Tibial artery (tissue), 4 donors: ENCODE measurements at regions not wholly inside any gene's neighbourhood (a gene's known extent, or its start where the extent isn't known, plus 50 kb on each side); places are given as distances from the start of the nearest gene placed in this dataset.

Experiments used
- DNase-seq, 2 donors: peaks; one replicate each; pipeline ENCODE4 v3.0.0-alpha.2; 2019
- H3K27ac ChIP-seq, 2 donors: fragments of 200-600 bp; sonication (generic) in 1 of 2; 1 replicate in 1 of 2; 2 replicates in 1 of 2; pipeline ENCODE4 v1.5.1; 2018 to 2019; ENCODE audit warnings: mild to moderate bottlenecking in 1 of 2
- H3K27me3 ChIP-seq, 2 donors: fragments of 200-600 bp; sonication (generic) in 1 of 2; one replicate each; pipeline versions ENCODE4 v1.5.1 to v1.6.0; 2016 to 2019
- H3K36me3 ChIP-seq, 3 donors: fragments of 200-600 bp; sonication (generic) in 2 of 3; one replicate each; pipeline ENCODE4 v1.5.1; 2016 to 2019; ENCODE audit warnings: mild to moderate bottlenecking in 2 of 3
- H3K4me1 ChIP-seq, 4 donors: fragments of 200-600 bp; sonication (generic) in 2 of 4; 1 replicate in 3 of 4; 2 replicates in 1 of 4; pipeline ENCODE4 v1.5.1; 2016 to 2019
- H3K4me3 ChIP-seq, 2 donors: fragments of 200-600 bp; sonication (generic) in 1 of 2; 1 replicate in 1 of 2; 2 replicates in 1 of 2; pipeline ENCODE4 v1.5.1; 2018 to 2019; ENCODE audit warnings: mild to moderate bottlenecking in 2 of 2
- H3K9me3 ChIP-seq, 3 donors: fragments of 200-600 bp; sonication (generic) in 1 of 3; one replicate each; pipeline ENCODE4 v1.5.1; 2016 to 2019
- intact Hi-C: fragments of 100-400 bp; cut with DNase I; formaldehyde crosslinking; loops from one replicate; pipeline ENCODE4 v1.15.0; 2023; ENCODE audit warnings: low total_unique reads
- TF ChIP-seq, protein P1 (sequence below), 2 experiments: fragments of 200-600 bp in 1 of 2; fragments of 450-650 bp in 1 of 2; IDR thresholded peaks; one replicate each; pipeline ENCODE4 v1.5.1; 2017 to 2019; ENCODE audit warnings: antibody characterized with exemption in 2 of 2, mild to moderate bottlenecking in 1 of 2, moderate library complexity in 1 of 2

DNA sequence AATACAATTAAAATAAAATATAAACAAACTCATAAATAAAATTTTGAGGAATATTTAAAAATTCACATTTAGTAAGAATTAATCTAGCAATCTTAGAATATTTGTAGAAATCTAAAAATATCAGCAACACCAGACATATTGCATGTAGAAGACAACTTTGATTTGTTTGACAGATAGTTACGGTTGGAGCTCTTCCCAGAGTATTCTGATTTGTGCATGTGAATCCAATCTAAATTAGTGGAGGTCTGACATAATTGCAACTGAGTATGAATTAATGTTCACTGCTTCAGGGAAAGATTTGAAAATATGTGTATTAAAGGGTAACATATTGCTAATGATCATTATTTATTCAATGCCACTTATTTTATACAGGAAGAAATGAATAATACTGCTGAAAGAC is 1546.2 kb downstream of the BRINP3 start:
- intact Hi-C loops: no loop called here
- H3K9me3 ChIP-seq: no peaks in the 10 kb centered on the region
- TF ChIP-seq, protein P1, sequence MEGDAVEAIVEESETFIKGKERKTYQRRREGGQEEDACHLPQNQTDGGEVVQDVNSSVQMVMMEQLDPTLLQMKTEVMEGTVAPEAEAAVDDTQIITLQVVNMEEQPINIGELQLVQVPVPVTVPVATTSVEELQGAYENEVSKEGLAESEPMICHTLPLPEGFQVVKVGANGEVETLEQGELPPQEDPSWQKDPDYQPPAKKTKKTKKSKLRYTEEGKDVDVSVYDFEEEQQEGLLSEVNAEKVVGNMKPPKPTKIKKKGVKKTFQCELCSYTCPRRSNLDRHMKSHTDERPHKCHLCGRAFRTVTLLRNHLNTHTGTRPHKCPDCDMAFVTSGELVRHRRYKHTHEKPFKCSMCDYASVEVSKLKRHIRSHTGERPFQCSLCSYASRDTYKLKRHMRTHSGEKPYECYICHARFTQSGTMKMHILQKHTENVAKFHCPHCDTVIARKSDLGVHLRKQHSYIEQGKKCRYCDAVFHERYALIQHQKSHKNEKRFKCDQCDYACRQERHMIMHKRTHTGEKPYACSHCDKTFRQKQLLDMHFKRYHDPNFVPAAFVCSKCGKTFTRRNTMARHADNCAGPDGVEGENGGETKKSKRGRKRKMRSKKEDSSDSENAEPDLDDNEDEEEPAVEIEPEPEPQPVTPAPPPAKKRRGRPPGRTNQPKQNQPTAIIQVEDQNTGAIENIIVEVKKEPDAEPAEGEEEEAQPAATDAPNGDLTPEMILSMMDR (IDR thresholded peaks at IDR 0.05): no peak

DNA sequence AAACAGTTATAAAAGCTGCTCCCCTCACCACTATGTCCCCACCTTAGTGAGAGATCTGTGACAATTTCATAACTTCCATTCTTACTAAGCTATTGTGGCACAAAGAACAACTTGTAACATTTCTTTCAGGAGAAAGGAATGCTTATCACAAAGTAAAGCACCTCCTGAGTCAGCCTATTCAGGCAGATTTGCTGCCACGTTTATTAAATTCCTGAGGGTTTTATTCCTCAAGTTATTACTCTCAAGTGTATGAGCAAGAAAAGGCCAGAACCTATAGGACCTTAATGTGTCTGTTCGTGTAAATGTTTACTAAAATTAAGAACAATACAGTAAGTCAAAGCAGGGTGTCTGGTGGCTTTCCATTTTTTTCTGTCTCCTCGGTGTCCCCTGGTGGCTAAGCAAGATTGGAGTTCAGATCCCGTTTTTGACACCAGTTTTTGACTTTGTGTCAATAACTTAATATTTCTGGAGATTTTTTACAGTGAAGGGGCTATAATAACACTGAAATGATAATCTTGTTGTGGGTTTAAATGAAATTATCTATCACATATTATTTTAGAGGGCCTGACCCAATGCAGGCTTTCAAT is 1539.6 kb downstream of the BRINP3 start:
- TF ChIP-seq, protein P1 (IDR thresholded peaks at IDR 0.05): no peak

More for the DNA sequence above, 1546.2 kb downstream of the BRINP3 start:
- DNase-seq: no peak
- no peaks in the 10 kb centered on the region for H3K27me3 ChIP-seq
- H3K36me3 ChIP-seq: no peaks in the 10 kb centered on the region
- H3K4me1 ChIP-seq: no peaks in the 10 kb centered on the region
- no peak overlapping the region for H3K27ac ChIP-seq
- no peak overlapping the region for H3K4me3 ChIP-seq

GRCh38 chr1:188941986-188942385 is 1535.7 kb downstream of the BRINP3 start:
- no peak for DNase-seq
- TF ChIP-seq, protein P1 (IDR thresholded peaks at IDR 0.05): no peak
- no peaks in the 10 kb centered on the region for H3K9me3 ChIP-seq
- H3K36me3 ChIP-seq: no peaks in the 10 kb centered on the region
- no peaks in the 10 kb centered on the region for H3K27me3 ChIP-seq
- no peak overlapping the region for H3K27ac ChIP-seq
- no peak overlapping the region for H3K4me3 ChIP-seq
- intact Hi-C loops: no loop called here
- no peaks in the 10 kb centered on the region for H3K4me1 ChIP-seq

More for the DNA sequence above, 1539.6 kb downstream of the BRINP3 start:
- intact Hi-C loops: loop anchor here (5.0 kb wide), 1 partner anchor 129 kb away; no protein-coding TSS in a partner anchor
- H3K36me3 ChIP-seq: no peaks in the 10 kb centered on the region
- H3K4me1 ChIP-seq: no peaks in the 10 kb centered on the region
- no peak overlapping the region for H3K27ac ChIP-seq
- H3K4me3 ChIP-seq: no peak overlapping the region
- DNase-seq: no peak
- H3K27me3 ChIP-seq: no peaks in the 10 kb centered on the region
- H3K9me3 ChIP-seq: no peaks in the 10 kb centered on the region

DNA sequence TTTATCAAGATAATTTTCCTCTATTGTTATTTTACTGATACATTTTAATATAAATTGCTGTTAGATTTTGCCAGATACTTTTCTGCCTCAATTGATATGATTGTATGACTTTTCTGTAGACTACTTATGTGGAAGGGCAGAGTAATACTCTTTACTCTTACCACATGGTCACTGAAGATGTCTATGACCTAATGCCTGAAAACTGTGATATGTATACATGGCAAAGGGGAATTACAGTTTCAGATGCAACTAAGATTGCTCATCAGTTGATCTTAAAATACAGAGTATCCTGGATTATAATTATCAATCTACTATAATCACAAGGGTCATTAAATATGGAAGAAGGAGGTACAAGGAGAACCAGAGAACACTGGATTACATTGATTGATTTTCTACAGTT is 1528.0 kb downstream of the BRINP3 start:
- Histone ChIP-seq H3K4me3 (no peak overlapping the region), H3K9me3 (no peaks in the 10 kb centered on the region), H3K27ac (no peak overlapping the region), H3K4me1 (no peaks in the 10 kb centered on the region), H3K27me3 (no peaks in the 10 kb centered on the region), H3K36me3 (no peaks in the 10 kb centered on the region)
- intact Hi-C loops: no loop called here
- DNase-seq: no peak
- TF ChIP-seq, protein P1 (IDR thresholded peaks at IDR 0.05): no peak

GRCh38 chr1:188958461-188959115 is 1519.1 kb downstream of the BRINP3 start:
- Histone ChIP-seq H3K4me1 (no peaks in the 10 kb centered on the region), H3K4me3 (no peak overlapping the region), H3K9me3 (no peaks in the 10 kb centered on the region), H3K27me3 (no peaks in the 10 kb centered on the region), H3K27ac (no peak overlapping the region), H3K36me3 (no peaks in the 10 kb centered on the region)
- intact Hi-C loops: no loop called here
- no peak for DNase-seq
- TF ChIP-seq, protein P1 (IDR thresholded peaks at IDR 0.05): no peak
